Mesendoderm (in vitro differentiated cells): ENCODE measurements at regions not wholly inside any gene's neighbourhood (a gene's known extent, or its start where the extent isn't known, plus 50 kb on each side); places are given as distances from the start of the nearest gene placed in this dataset.
A peak's percentile ranks its signal among the peaks of the same experiment; 100 is the strongest.

ENCODE experiments used
- DNase-seq: peaks from one replicate; pipeline ENCODE4 v3.0.0; 2013
- H2AK5ac ChIP-seq: 2 replicates; pipeline ENCODE4 v1.6.1; 2013; ENCODE audit warnings: low read length, inconsistent platforms
- H2BK120ac ChIP-seq: 2 replicates; pipeline ENCODE4 v1.6.1; 2013; ENCODE audit warnings: low read depth, mild to moderate bottlenecking, low read length, moderate library complexity, mixed read lengths
- H2BK15ac ChIP-seq: replicated peaks from 2 replicates; pipeline ENCODE4 v1.6.1; 2013; ENCODE audit warnings: low read depth, mild to moderate bottlenecking, moderate library complexity
- H2BK5ac ChIP-seq: 2 replicates; pipeline ENCODE4 v1.6.1; 2013; ENCODE audit warnings: low read length, inconsistent platforms
- H3K18ac ChIP-seq: 2 replicates; pipeline ENCODE4 v1.6.1; 2013; ENCODE audit warnings: mild to moderate bottlenecking, low read length, mixed read lengths
- H3K23ac ChIP-seq: one replicate; pipeline ENCODE4 v1.6.1; 2013; ENCODE audit warnings: low read length
- H3K27ac ChIP-seq: 2 replicates; pipeline ENCODE4 v1.5.1; 2013; ENCODE audit warnings: low read depth, mild to moderate bottlenecking, inconsistent platforms, low read length, moderate library complexity
- H3K27me3 ChIP-seq: 2 replicates; pipeline ENCODE4 v1.6.1; 2013; ENCODE audit warnings: low read length, control low read depth, mild to moderate bottlenecking, inconsistent platforms; ENCODE audit not compliant: insufficient read depth, poor library complexity
- H3K36me3 ChIP-seq: 2 replicates; pipeline ENCODE4 v1.6.1; 2013; ENCODE audit warnings: low read length, inconsistent platforms; ENCODE audit not compliant: control insufficient read depth, insufficient read depth
- H3K4ac ChIP-seq: one replicate; pipeline ENCODE4 v1.6.1; 2013; ENCODE audit warnings: low read depth, mild to moderate bottlenecking, low read length, moderate library complexity
- H3K4me1 ChIP-seq: 2 replicates; pipeline ENCODE4 v1.6.1; 2013; ENCODE audit warnings: low read depth, low read length, inconsistent platforms; ENCODE audit not compliant: control insufficient read depth
- H3K4me2 ChIP-seq: 2 replicates; pipeline ENCODE4 v1.6.1; 2013; ENCODE audit warnings: low read length
- H3K4me3 ChIP-seq: 2 replicates; pipeline ENCODE4 v1.5.1; 2013; ENCODE audit warnings: mild to moderate bottlenecking, low read length
- H3K56ac ChIP-seq: one replicate; pipeline ENCODE4 v1.6.1; 2013; ENCODE audit warnings: low read length
- H3K79me1 ChIP-seq: 2 replicates; pipeline ENCODE4 v1.6.1; 2013; ENCODE audit warnings: low read length, inconsistent platforms
- H3K79me2 ChIP-seq: 2 replicates; pipeline ENCODE4 v1.6.1; 2013; ENCODE audit warnings: mild to moderate bottlenecking, low read length; ENCODE audit not compliant: control insufficient read depth, insufficient read depth
- H3K9ac ChIP-seq: 2 replicates; pipeline ENCODE4 v1.6.1; 2013; ENCODE audit warnings: low read length, inconsistent platforms
- H4K5ac ChIP-seq: one replicate; pipeline ENCODE4 v1.6.1; 2013; ENCODE audit warnings: low read length
- H4K8ac ChIP-seq: one replicate; pipeline ENCODE4 v1.6.1; 2013; ENCODE audit warnings: low read depth, mild to moderate bottlenecking, control low read depth, low read length, moderate library complexity
- WGBS: extraction: QIAGEN DNeasy Blood & Tissue Kit; methylation state at CpG from one replicate; pipeline ENCODE4 v1.1.7; 2013; ENCODE audit warnings: low lambda C conversion rate, missing lambda C conversion rate; ENCODE audit not compliant: insufficient coverage; ENCODE audit errors: extremely low coverage; 5-methylcytosine and 5-hydroxymethylcytosine counted together

DNA sequence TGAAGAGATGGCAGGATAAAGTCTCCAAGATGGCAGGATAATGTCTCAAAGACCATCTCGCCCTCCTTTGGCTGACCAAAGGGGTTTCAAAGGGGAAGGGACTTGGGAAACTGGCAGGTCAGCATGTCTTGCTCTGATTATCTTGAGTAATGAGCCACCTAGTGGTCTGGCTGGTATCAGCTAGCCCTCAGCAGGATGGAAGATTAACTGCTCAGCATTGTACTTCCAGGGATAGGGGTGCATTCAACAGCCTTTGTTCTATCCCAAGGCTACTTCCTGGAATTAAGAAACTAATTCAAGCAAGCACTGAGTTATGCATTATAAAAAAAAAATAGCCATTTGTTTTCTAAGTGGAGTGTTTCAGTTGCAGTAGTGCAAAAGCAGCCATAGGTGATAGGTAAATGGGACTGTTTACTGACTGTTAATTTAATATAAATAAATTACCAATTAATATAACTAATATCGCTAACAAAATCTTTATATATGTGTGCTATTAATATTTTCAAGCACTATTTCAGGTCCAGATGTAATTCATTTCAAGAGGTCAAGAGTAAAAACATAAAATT is 555.5 kb downstream of the CDH9 start:
- no CpG with 5 or more reads among the region's 2 CpGs for WGBS
- no peak overlapping the region for H3K56ac ChIP-seq
- no peaks in the 10 kb centered on the region for H3K4me1 ChIP-seq

DNA sequence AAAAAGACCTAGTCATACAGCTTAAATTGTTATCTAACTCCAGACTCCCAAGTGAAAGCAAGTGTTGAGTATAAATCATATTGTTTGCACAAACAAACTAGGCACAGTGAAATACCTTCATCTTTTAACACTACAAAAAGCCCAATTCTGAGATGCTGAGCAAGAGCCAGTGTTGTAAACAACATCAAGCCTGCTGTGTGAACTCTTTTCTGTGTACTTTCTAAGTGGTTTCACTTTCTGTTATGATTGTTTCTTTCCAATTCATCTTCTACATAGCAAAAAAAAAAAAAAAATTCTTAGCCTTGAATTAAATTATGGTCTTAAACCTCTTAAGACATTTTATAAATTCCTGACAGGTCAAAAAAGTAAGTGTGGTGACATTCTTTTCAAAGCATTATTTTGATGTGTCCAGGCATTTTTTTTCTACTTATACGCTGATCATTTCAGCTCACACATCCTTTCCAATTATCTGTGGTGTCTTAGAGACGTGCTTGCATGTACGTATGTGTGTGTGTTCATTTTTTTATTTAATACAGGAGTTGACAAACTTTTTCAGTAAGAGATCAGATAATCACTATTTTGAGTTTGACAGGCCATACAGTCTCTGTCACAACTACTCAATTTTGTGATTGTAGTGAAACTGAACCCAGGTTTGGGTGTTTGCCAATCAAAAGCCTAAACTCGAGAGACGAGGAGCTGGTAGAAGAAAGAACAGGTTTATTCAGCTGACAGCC is 556.1 kb downstream of the CDH9 start:
- Histone ChIP-seq H4K8ac (no peak overlapping the region), H3K56ac (no peak overlapping the region), H3K23ac (no peak overlapping the region), H3K4me1 (no peaks in the 10 kb centered on the region), H3K4me3 (no peak overlapping the region), H4K5ac (no peak overlapping the region), H2AK5ac (no peak overlapping the region), H3K79me2 (no peaks in the 10 kb centered on the region), H3K36me3 (no peaks in the 10 kb centered on the region), H2BK120ac (no peak overlapping the region), H3K4me2 (no peak overlapping the region), H3K9ac (no peak overlapping the region), H3K79me1 (no peaks in the 10 kb centered on the region), H3K27ac (no peak overlapping the region), H2BK15ac (no peak overlapping the region), H2BK5ac (no peak overlapping the region), H3K4ac (no peak overlapping the region), H3K18ac (no peak overlapping the region), H3K27me3 (no peaks in the 10 kb centered on the region)
- no CpG with 5 or more reads among the region's 5 CpGs for WGBS
- DNase-seq: no peak

More for the DNA sequence above, 555.5 kb downstream of the CDH9 start:
- Histone ChIP-seq H3K9ac (no peak overlapping the region), H4K5ac (no peak overlapping the region), H4K8ac (no peak overlapping the region), H3K36me3 (no peaks in the 10 kb centered on the region), H3K4me2 (no peak overlapping the region), H3K27ac (no peak overlapping the region), H3K23ac (no peak overlapping the region), H3K27me3 (no peaks in the 10 kb centered on the region), H3K79me2 (no peaks in the 10 kb centered on the region), H3K79me1 (no peaks in the 10 kb centered on the region), H2BK120ac (no peak overlapping the region), H3K4ac (no peak overlapping the region), H2AK5ac (no peak overlapping the region), H2BK5ac (no peak overlapping the region), H3K4me3 (no peak overlapping the region), H3K18ac (no peak overlapping the region), H2BK15ac (no peak overlapping the region)
- DNase-seq: peak; percentile 93

DNA sequence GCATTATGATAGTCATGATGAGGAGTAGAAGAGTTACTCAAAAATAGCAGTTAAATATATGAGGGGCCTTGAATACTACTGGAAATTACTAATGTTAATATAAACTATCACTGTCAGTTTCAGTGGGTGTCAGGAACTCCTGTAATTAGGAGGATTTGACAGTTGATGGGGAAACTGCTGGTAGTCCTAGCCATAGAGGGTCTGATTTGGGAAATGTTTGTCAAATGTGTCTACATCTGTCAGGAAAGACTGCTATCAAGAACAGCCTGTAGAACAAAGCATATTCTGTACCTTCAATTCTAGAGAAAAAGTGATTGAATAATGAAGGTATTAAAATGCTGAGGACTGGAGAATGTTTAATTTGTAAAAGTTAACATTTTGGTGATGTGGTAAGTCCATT is 567.9 kb downstream of the CDH9 start:
- Histone ChIP-seq H3K18ac (no peak overlapping the region), H3K27ac (no peak overlapping the region), H3K9ac (no peak overlapping the region), H4K8ac (no peak overlapping the region), H2BK15ac (no peak overlapping the region), H3K23ac (no peak overlapping the region), H3K4ac (no peak overlapping the region), H2BK5ac (no peak overlapping the region), H3K56ac (no peak overlapping the region), H2AK5ac (no peak overlapping the region), H4K5ac (no peak overlapping the region), H3K4me3 (no peak overlapping the region), H3K4me1 (no peaks in the 10 kb centered on the region), H3K79me1 (no peaks in the 10 kb centered on the region), H3K36me3 (no peaks in the 10 kb centered on the region), H3K79me2 (no peaks in the 10 kb centered on the region), H2BK120ac (no peak overlapping the region), H3K27me3 (no peaks in the 10 kb centered on the region), H3K4me2 (no peak overlapping the region)
- no peak for DNase-seq

DNA sequence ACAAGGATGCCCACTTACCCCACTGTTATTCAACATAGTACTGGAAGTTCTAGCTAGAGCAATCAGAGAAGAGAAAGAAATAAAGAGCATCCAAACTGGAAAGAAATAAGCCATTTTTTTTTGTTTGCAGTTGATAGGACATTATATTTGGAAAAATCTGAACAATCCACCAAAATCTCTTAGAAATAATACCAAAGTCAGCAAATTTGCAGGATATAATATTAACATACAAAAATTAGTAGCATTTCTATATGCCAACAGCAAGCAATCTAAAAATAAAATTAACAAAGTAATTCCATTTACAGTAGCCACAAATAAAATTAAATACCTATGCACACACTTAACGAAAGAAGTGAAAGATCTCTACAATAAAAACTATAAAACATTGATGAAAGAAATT is 599.3 kb downstream of the CDH9 start:
- H4K5ac ChIP-seq: no peak overlapping the region
- H3K4me2 ChIP-seq: no peak overlapping the region
- no peaks in the 10 kb centered on the region for H3K36me3 ChIP-seq
- no peak overlapping the region for H3K23ac ChIP-seq
- H3K56ac ChIP-seq: no peak overlapping the region
- no peak overlapping the region for H2BK5ac ChIP-seq
- no peak overlapping the region for H2AK5ac ChIP-seq
- no peak overlapping the region for H3K4ac ChIP-seq
- H3K18ac ChIP-seq: no peak overlapping the region
- H3K9ac ChIP-seq: no peak overlapping the region
- no peaks in the 10 kb centered on the region for H3K79me2 ChIP-seq
- H3K27ac ChIP-seq: no peak overlapping the region
- H3K79me1 ChIP-seq: no peaks in the 10 kb centered on the region
- H2BK15ac ChIP-seq: no peak overlapping the region
- no peak for DNase-seq
- no peak overlapping the region for H2BK120ac ChIP-seq
- no peaks in the 10 kb centered on the region for H3K4me1 ChIP-seq
- no peaks in the 10 kb centered on the region for H3K27me3 ChIP-seq
- WGBS: no CpG with 5 or more reads among the region's 1 CpG
- no peak overlapping the region for H4K8ac ChIP-seq
- no peak overlapping the region for H3K4me3 ChIP-seq

DNA sequence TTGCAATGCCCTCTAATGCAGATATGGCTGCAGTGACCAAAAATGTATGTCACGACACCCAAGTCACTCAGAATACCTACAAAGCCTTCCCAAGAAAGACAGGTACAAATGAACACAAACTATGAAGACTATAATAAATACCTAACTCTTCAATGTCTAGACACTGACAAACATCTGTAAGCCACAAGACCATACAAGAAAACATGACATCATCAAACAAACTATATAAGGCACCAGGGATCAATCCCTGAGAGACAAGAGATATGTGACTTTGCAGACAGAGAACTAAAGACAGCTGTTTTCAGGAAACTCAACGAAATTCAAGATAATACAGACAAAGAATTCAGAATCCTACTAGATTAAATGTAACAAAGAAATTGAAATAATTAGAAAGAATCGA is 603.7 kb downstream of the CDH9 start:
- Histone ChIP-seq H3K4me1 (no peaks in the 10 kb centered on the region), H4K5ac (no peak overlapping the region), H2BK5ac (no peak overlapping the region), H2BK120ac (no peak overlapping the region), H3K4me3 (no peak overlapping the region), H3K23ac (no peak overlapping the region), H3K79me1 (no peaks in the 10 kb centered on the region), H3K56ac (no peak overlapping the region), H2AK5ac (no peak overlapping the region), H3K18ac (no peak overlapping the region), H4K8ac (no peak overlapping the region), H3K4ac (no peak overlapping the region), H3K9ac (no peak overlapping the region), H3K4me2 (no peak overlapping the region), H2BK15ac (no peak overlapping the region), H3K36me3 (no peaks in the 10 kb centered on the region), H3K27ac (no peak overlapping the region), H3K79me2 (no peaks in the 10 kb centered on the region), H3K27me3 (no peaks in the 10 kb centered on the region)
- no CpG with 5 or more reads among the region's 3 CpGs for whole genome bisulfite sequencing
- no peak for DNase-seq

DNA sequence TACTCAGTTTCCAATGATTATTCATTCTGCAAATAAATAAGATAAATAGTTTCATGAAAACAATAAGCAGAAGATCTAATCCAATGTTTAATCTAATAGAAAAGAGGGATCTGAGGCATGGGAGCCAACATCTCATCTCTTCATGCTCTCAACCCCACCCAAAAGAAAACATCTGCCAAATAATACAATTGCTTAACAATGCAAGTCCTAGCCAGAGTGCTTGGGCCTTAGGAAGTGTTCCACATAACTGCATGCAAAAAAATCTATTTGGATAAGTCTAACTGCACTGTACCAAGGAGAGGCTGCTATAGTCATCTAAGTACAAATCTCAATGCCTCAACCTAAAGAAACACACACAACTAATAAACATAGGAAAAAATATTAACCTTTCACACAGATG is 606.0 kb downstream of the CDH9 start:
- H2BK5ac ChIP-seq: no peak overlapping the region
- H4K5ac ChIP-seq: no peak overlapping the region
- no peak for DNase-seq
- H3K18ac ChIP-seq: no peak overlapping the region
- H3K79me1 ChIP-seq: no peaks in the 10 kb centered on the region
- no peak overlapping the region for H2AK5ac ChIP-seq
- no peak overlapping the region for H2BK120ac ChIP-seq
- no peaks in the 10 kb centered on the region for H3K4me1 ChIP-seq
- no peaks in the 10 kb centered on the region for H3K79me2 ChIP-seq
- H3K23ac ChIP-seq: no peak overlapping the region
- no peak overlapping the region for H2BK15ac ChIP-seq
- H3K4me3 ChIP-seq: no peak overlapping the region
- no peaks in the 10 kb centered on the region for H3K36me3 ChIP-seq
- no peak overlapping the region for H4K8ac ChIP-seq
- H3K9ac ChIP-seq: no peak overlapping the region
- no peaks in the 10 kb centered on the region for H3K27me3 ChIP-seq
- no peak overlapping the region for H3K27ac ChIP-seq
- H3K4ac ChIP-seq: no peak overlapping the region
- H3K4me2 ChIP-seq: no peak overlapping the region
- H3K56ac ChIP-seq: no peak overlapping the region
